ENCODE measurements at regions not wholly inside any gene's neighbourhood (a gene's known extent, or its start where the extent isn't known, plus 50 kb on each side); places are given as distances from the start of the nearest gene placed in this dataset.

GRCh38 chr10:78932861-78933260 is 135.9 kb upstream of the ZMIZ1 start:
- DNase-seq (ENCODE audit: extremely low read depth in 1 of 2, low read depth in 1 of 2): no peak

- DNase-seq (ENCODE audit: extremely low read depth in 1 of 2, low read depth in 1 of 2): no peak
Observed at GRCh38 chr10:78933828-78934531, 134.8 kb upstream of the ZMIZ1 start.

DNA sequence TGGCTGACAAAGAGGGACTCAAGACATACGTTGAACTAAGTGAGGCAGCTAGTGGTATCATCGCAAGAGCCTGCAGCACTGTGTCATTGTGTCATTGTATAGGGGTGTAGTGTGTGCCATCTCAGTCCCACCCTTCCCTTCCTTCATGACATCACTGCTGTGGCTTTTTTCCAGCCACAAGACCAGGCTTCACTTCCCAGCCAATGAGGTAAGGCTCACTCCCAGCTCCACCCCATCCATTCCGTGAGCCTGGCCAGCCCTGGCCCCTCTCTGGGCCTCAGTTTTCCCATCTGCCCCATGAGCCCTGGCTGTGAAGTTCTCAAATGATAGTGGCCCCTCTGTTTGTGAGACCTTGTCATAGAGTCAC is 134.3 kb upstream of the ZMIZ1 start:
- DNase-seq (ENCODE audit: extremely low read depth in 1 of 2, low read depth in 1 of 2): no peak

DNA sequence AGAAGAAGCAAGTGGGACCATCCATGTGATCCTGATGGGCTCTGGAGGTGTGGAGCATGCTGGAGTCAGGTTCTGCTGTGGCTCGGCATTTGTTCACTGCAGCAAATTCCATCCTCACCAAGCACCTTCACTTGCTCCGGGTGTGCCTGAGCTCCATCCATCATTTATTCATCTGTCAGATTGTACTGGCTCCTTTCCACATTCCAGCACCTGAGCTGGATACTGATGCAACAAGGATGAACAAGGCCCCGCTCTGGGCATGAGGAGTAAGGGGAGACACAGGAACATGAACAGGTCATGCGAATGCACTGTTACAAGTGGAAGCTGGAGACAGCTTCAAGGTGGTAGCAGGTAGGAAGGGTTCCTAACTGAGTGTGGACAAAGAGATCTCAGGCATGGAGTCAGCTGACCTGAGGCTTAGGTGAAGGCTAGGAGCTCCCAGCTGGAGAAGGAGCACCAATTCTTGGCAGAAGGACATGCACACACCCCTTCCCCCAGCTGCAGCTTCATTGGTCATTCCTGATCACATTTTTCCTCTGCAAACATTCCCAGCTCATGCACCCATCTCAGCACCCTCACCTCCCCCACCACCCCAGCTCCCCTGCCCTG is 133.7 kb upstream of the ZMIZ1 start:
- no peak for DNase-seq (ENCODE audit: extremely low read depth in 1 of 2, low read depth in 1 of 2)

DNA sequence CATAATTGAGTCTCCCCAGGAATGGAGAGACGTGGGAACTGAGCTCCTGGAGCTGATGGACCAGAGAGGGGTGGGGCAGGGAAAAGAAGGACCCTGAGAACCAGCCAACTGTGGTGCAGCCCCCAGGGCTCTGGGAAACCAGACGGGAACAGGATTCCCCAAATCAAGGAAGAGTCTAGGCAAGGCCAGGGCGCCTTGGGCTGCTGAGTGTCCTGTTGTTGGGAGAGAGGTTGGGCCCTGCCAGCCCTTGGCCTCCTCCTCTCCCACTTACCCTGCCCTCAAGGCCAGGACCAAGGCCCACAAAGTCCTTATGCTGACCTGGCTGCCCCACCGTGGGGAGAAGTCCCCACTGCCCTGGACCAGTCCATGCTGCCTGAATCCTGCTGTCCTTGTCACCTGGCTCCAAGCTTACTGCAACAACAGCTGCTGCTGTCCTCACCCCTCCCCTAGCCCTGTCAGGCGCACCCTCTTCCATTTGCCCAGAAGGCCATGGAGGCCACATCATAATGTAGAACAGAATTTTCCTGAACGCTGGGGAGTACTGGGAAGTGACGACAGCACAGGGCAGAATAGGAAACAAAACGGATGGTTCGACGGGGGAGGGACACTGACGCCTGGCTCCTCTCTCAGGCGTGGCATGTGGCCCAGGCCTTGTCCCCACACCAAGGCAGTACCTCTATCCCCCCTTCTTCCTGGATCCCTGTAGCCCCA is 132.9 kb upstream of the ZMIZ1 start:
- no peak for DNase-seq (ENCODE audit: extremely low read depth in 1 of 2, low read depth in 1 of 2)

DNA sequence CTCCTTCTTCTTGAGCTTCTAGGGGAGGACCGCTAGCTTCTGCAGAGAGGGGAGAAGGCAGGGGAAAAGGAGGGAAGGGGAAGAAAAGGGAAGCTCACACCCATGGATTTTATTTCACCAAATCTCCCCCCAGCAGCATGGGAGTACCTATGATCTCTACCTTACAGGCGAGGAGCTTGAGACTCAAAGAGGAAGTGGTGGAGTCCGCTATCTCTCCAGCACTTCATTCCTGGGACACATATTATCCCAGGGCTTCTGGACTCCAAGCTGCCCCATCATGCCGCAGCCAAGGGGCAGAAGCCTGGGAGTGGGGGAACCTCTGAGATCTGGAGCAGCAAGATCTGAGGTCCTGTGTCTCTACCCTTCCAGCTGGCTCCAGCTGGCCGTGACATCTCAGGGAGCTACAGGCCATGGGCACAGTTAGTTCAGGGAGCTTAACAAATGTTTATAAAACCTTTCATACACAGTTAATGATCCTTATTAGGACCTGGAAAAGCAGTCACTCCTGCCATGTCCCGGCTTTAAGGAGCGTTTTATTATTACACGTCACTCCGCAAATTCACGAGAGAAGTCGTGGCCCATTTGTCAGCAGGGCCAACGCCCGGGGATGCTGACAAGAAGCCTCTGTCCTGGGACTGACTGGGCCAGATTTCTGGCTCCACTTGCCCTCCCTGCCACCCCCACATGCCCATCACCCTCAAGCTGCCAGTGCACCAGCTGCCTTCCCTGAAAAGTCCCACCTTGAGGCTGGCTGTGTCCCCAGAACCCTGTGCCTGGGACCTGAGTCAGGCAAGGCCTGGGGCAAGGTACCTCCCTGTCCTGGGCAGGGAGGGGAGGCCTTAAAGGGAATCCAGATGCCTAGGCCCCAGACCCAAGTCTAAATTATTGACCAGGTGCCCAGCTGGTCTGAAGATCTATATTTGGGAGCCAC is 132.1 kb upstream of the ZMIZ1 start:
- DNase-seq (ENCODE audit: extremely low read depth in 1 of 2, low read depth in 1 of 2): no peak

DNA sequence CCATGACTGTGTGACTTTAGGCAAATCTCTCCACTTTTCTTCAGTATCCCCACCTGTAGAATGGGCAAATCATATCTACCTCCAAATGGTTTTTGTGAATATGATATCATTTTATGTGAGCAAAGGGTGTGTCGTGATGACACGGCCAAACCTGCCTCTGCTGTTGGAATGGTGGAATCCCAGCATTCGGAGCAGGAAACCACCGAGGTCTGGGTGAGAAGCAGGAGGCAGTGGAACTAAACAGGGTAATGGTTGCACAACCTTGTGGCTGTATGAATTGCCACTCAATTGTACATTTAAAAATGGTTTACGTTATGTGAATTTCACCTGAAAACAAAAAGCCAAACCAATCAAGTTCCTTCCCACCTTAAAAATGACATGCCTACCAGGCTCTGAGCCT is 131.4 kb upstream of the ZMIZ1 start:
- DNase-seq (ENCODE audit: extremely low read depth in 1 of 2, low read depth in 1 of 2): no peak

- DNase-seq (ENCODE audit: extremely low read depth in 1 of 2, low read depth in 1 of 2): no peak
Observed at GRCh38 chr10:78937800-78938694, 130.7 kb upstream of the ZMIZ1 start.

GRCh38 chr10:78938695-78939672 is 129.8 kb upstream of the ZMIZ1 start:
- DNase-seq (ENCODE audit: extremely low read depth in 1 of 2, low read depth in 1 of 2): no peak

- no peak for DNase-seq (ENCODE audit: extremely low read depth in 1 of 2, low read depth in 1 of 2)
Observed at GRCh38 chr10:78942091-78942501, 126.7 kb upstream of the ZMIZ1 start.

GRCh38 chr10:78944723-78945312 is 123.9 kb upstream of the ZMIZ1 start:
- no peak for DNase-seq (ENCODE audit: extremely low read depth in 1 of 2, low read depth in 1 of 2)

- DNase-seq (ENCODE audit: extremely low read depth in 1 of 2, low read depth in 1 of 2): no peak
Observed at GRCh38 chr10:78945838-78946237, 122.9 kb upstream of the ZMIZ1 start.

DNA sequence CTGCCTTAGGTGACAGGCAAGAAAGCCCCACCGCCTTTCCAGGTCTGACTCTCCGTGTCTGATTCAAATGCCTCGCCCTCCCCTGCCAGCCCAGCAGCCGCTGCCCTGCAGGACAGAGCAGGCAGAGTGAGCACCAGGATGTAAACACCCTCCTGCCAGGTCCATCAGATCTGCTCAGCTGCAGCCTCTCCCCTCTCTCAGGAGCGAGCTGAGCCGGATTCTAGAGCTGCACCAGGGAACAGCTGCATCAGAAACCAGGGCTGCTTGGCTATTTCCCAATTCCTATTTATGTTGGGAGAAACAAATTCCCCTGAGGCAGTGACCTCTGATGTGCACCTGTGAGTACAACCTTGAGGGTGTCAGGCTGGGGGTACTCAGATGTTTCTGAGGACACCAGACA is 121.5 kb upstream of the ZMIZ1 start:
- DNase-seq (ENCODE audit: extremely low read depth in 1 of 2, low read depth in 1 of 2): no peak

- DNase-seq (ENCODE audit: extremely low read depth in 1 of 2, low read depth in 1 of 2): no peak
Observed at GRCh38 chr10:78947733-78948132, 121.0 kb upstream of the ZMIZ1 start.

DNA sequence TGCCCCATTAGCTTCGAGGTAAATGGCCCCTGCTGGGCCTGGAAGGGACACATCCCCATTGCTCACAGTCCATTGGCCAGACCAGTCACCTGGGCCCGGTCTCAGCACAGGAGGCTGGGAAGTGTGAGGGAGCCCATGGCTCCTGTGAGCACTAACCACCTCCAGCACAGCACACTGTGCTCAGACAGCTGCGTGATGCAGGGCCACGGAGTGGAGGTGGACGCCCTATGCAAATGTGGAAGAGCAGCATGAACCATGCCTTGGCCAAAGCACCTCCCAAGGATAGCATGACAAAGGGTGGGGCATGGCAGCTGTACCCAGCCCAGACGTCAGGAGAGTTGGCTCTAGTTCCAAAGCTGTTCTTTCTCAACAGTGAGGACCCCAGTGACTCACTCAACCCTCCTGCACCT is 120.1 kb upstream of the ZMIZ1 start:
- no peak for DNase-seq (ENCODE audit: extremely low read depth in 1 of 2, low read depth in 1 of 2)

DNA sequence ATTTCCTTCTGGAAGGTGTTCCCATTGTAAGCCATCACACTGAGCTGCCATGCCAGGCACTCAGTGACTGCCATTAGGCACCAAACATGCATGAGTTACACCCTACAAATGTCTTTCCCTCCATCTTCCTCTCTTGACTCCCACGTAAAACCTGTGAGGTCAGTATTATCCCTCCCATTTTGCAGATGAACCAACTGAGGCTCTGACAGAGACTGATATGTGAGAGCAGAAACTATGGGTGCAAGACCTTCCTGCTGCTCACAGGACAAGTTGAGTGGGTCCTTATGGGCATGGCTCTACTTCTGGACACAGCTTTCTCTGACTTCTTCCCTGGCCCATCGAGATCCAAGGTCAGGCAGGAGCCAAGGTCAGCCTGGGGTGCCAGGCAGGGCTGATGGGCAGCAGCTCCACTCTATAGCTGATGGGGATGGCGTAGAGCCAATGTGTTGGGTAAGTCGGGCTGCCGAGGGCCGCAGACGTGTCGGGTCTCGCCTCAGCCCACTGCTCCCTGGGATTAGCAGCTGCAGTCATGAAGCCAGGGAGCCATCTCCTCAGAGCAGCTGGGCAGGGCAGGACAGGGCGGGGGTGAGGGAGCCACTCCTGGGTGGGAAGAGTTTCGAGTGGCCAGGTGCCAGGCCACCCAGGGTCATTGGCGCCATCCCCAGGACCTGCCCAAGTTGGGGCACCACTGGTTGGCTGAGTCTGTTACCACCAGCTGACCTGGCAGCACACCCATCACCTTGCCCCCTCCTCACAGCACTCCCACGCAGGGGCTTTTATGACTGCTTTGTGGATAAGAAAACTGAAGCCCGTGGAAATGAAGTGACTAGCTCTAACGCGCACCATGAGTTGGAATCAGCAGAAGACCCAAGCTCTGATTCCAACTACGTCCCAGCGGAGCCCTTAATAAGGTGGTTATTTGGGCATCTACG is 117.8 kb upstream of the ZMIZ1 start:
- DNase-seq (ENCODE audit: extremely low read depth in 1 of 2, low read depth in 1 of 2): no peak

DNA sequence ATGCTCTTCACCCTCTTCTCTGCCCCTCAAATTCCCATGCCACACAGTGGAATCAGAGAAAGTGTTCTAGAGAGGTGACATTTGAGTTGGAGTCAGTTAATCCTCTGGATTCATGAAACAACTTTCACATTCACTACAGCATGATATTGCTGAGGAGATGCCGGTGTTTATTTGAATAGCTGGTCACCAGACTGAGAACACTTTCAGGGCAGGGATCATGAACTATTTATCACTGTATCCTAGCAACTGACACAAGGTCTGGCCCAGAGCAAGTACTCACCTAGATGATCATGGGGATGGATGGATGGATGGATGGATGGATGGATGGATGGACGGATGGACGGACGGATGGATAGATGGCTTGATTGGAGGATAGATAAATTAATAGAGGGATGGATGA is 116.7 kb upstream of the ZMIZ1 start:
- DNase-seq (ENCODE audit: extremely low read depth in 1 of 2, low read depth in 1 of 2): no peak

DNA sequence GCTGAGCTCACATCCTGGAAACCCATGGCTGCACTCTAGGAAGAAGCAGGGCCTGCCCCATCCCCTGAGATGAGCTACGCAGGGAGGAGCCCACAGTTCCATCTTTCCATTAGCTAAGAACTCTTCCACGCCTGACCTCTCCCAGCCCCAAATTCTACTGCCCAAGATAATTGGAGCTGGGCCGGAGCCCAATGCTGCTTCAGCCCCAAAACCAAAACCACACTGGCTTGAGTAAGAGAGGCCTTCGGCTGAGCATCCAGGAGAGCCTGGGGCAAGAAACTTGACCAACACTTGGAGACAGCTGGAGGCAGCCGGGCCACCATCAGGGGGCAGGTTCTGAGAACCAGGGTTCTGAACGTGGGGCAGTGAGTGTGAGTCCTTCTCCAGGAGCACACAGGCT is 116.1 kb upstream of the ZMIZ1 start:
- no peak for DNase-seq (ENCODE audit: extremely low read depth in 1 of 2, low read depth in 1 of 2)

All from stimulated activated CD8-positive, alpha-beta memory T cell treated with anti-CD3 and anti-CD28 coated beads, Interleukin-7, amount 100 ng/mL, for 48 hours (primary cell).